OCI-LY1 (cell line): ENCODE measurements at regions not wholly inside any gene's neighbourhood (a gene's known extent, or its start where the extent isn't known, plus 50 kb on each side); places are given as distances from the start of the nearest gene placed in this dataset.

Experiments
- H2AFZ ChIP-seq: fragments of 200-600 bp; sonication (generic), shearing (Covaris generic); 2 replicates; pipeline ENCODE4 v1.6.0; 2014; ENCODE audit warnings: antibody characterized with exemption, mild to moderate bottlenecking, low read length
- H3F3A ChIP-seq: fragments of 200-600 bp; sonication (generic), shearing (Covaris generic); 2 replicates; pipeline ENCODE4 v1.6.0; 2014; ENCODE audit warnings: mild to moderate bottlenecking, antibody characterized with exemption, low read length, moderate library complexity; ENCODE audit not compliant: insufficient read depth
- H3K27ac ChIP-seq: fragments of 200-600 bp; sonication (generic); 2 replicates; pipeline ENCODE4 v1.5.1; 2014; ENCODE audit warnings: low read length, mixed run types, mild to moderate bottlenecking, low read depth; ENCODE audit not compliant: poor library complexity, severe bottlenecking
- H3K27me3 ChIP-seq: fragments of 200-600 bp; sonication (generic); 2 replicates; pipeline ENCODE4 v1.6.0; 2014; ENCODE audit warnings: antibody characterized with exemption, mild to moderate bottlenecking, low read length, moderate library complexity; ENCODE audit not compliant: insufficient read depth
- H3K36me3 ChIP-seq: fragments of 200-600 bp; sonication (generic); 2 replicates; pipeline ENCODE4 v1.6.1; 2014; ENCODE audit warnings: mild to moderate bottlenecking, antibody characterized with exemption, low read length, moderate library complexity, mixed read lengths; ENCODE audit not compliant: insufficient read depth
- H3K4me1 ChIP-seq: fragments of 200-600 bp; sonication (generic); 2 replicates; pipeline ENCODE4 v1.5.1; 2014; ENCODE audit warnings: mild to moderate bottlenecking, low read length, moderate library complexity; ENCODE audit not compliant: insufficient read depth, severe bottlenecking
- H3K4me2 ChIP-seq: fragments of 200-600 bp; sonication (generic), shearing (Covaris generic); 2 replicates; pipeline ENCODE4 v1.6.1; 2014; ENCODE audit warnings: low read length
- H3K4me3 ChIP-seq: fragments of 200-600 bp; sonication (generic); 2 replicates; pipeline ENCODE4 v1.5.1; 2014; ENCODE audit warnings: low read length, low read depth, mild to moderate bottlenecking, mixed read lengths; ENCODE audit not compliant: poor library complexity, severe bottlenecking
- H3K79me2 ChIP-seq: fragments of 200-600 bp; shearing (Covaris generic); 2 replicates; pipeline ENCODE4 v1.6.1; 2016; ENCODE audit warnings: mixed run types, low read length, mixed read lengths; ENCODE audit not compliant: insufficient read depth
- H3K9ac ChIP-seq: fragments of 200-600 bp; sonication (generic), shearing (Covaris generic); 2 replicates; pipeline ENCODE4 v1.6.1; 2014; ENCODE audit warnings: mild to moderate bottlenecking, low read length, mixed read lengths
- H3K9me2 ChIP-seq: fragments of 200-600 bp; sonication (generic), shearing (Covaris generic); 2 replicates; pipeline ENCODE4 v1.6.1; 2014; ENCODE audit warnings: low read depth, mild to moderate bottlenecking, low read length, mixed read lengths
- H3K9me3 ChIP-seq: fragments of 200-600 bp; shearing (Covaris generic); 2 replicates; pipeline ENCODE4 v1.6.1; 2014; ENCODE audit warnings: low read length, mixed read lengths
- H4K20me1 ChIP-seq: fragments of 200-600 bp; sonication (generic), shearing (Covaris generic); 2 replicates; pipeline ENCODE4 v1.6.0; 2016; ENCODE audit warnings: mild to moderate bottlenecking, low read length; ENCODE audit not compliant: insufficient read depth
- CTCF ChIP-seq: fragments of 200-600 bp; sonication (generic), shearing (Covaris generic); IDR thresholded peaks from 2 replicates; pipeline ENCODE4 v1.5.1; 2017; ENCODE audit warnings: mild to moderate bottlenecking, antibody characterized with exemption, low read length, moderate library complexity, mixed read lengths
- EZH2 ChIP-seq: fragments of 200-600 bp; sonication (generic), shearing (Covaris generic); IDR thresholded peaks from 2 replicates; pipeline ENCODE4 v1.8.0; 2017; ENCODE audit warnings: borderline replicate concordance, mixed run types, mild to moderate bottlenecking, antibody characterized with exemption, low read length, moderate library complexity, mixed read lengths

DNA sequence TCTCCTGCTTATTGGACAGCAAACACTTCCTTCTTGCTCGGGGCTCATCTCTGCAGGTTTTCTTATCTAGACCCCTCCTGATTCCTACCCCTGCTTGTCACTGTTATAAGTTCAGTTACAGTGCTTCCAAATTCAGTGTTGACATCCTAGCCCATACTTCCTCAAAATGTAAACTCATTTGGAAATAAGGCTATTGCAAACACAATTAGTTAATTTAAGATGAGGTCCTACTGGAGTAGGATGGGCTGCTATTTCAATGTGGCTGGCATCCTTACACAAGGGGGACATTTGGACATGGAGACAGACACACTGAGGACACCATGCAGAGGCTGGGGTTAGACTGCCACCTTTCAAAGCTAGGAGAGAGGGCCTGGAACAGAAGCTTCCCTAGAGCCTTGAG lies 85.2 kb upstream of the NPVF start:
- no peak overlapping the region for H3K9ac ChIP-seq
- H3K4me3 ChIP-seq = no peak overlapping the region
- H3K4me1 ChIP-seq = no peaks in the 10 kb centered on the region
- H3K27me3 ChIP-seq = no peaks in the 10 kb centered on the region
- H3K4me2 ChIP-seq = no peak overlapping the region
- H3K9me3 ChIP-seq = no peaks in the 10 kb centered on the region
- no peaks in the 10 kb centered on the region for H3K36me3 ChIP-seq
- H4K20me1 ChIP-seq = no peaks in the 10 kb centered on the region
- no peak overlapping the region for H3K27ac ChIP-seq
- no peaks in the 10 kb centered on the region for H3F3A ChIP-seq
- no peak for TF ChIP-seq EZH2
- no peak for TF ChIP-seq CTCF
- H3K9me2 ChIP-seq = no peaks in the 10 kb centered on the region
- no peak overlapping the region for H2AFZ ChIP-seq
- no peaks in the 10 kb centered on the region for H3K79me2 ChIP-seq

DNA sequence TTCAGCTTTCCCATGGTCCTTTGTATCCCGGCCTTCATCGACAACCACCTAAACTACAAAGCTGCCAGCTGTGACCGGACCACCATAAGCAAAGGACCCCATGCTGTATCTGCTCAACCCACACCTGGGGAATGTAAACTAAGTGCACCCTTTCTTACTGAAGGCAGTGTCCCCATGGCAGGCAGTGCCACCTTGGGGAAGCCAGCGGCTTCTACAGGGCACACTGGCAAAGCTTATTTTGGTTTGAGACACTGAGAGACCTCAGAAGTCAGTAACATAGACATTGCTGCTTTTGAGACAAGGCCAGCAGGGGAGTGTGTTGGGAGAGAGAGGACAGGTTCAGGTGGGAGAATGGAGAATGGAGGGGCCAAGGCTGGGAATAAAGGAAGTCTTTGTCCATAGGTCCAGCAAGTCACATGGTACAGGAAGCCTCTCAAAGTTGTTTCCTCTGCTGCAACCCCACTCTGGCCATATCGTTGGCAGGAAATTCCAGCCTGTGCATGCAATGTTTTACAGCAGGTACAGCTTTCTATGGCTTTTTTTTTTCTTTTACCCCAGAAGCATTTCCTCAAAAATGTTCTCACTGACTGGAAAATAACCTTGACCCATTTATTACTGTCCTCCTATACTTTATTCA lies 85.9 kb upstream of the NPVF start:
- TF ChIP-seq CTCF = peak; percentile 21; the same call in 1 of the 2 replicates
- no peak for TF ChIP-seq EZH2
- no peaks in the 10 kb centered on the region for H3K9me2 ChIP-seq
- no peak overlapping the region for H3K4me2 ChIP-seq
- H4K20me1 ChIP-seq = no peaks in the 10 kb centered on the region
- no peak overlapping the region for H3K27ac ChIP-seq
- no peak overlapping the region for H3K4me3 ChIP-seq
- no peaks in the 10 kb centered on the region for H3K79me2 ChIP-seq
- H3F3A ChIP-seq = no peaks in the 10 kb centered on the region
- H3K27me3 ChIP-seq = no peaks in the 10 kb centered on the region
- no peaks in the 10 kb centered on the region for H3K36me3 ChIP-seq
- H3K4me1 ChIP-seq = no peaks in the 10 kb centered on the region
- no peak overlapping the region for H3K9ac ChIP-seq
- H3K9me3 ChIP-seq = no peaks in the 10 kb centered on the region
- no peak overlapping the region for H2AFZ ChIP-seq

- Histone ChIP-seq H3K79me2 (no peaks in the 10 kb centered on the region), H3K9me2 (no peaks in the 10 kb centered on the region), H3K36me3 (no peaks in the 10 kb centered on the region), H3K9me3 (no peaks in the 10 kb centered on the region), H3K27me3 (no peaks in the 10 kb centered on the region), H2AFZ (no peak overlapping the region), H3K4me2 (no peak overlapping the region), H3F3A (no peaks in the 10 kb centered on the region), H3K4me3 (no peak overlapping the region), H3K27ac (no peak overlapping the region), H3K4me1 (no peaks in the 10 kb centered on the region), H4K20me1 (no peaks in the 10 kb centered on the region), H3K9ac (no peak overlapping the region)
- TF ChIP-seq EZH2 = no peak
- no peak for TF ChIP-seq CTCF
Measured at GRCh38 chr7:25314731-25315267, 86.5 kb upstream of the NPVF start.
